HCT116 (cell line): ENCODE measurements at regions not wholly inside any gene's neighbourhood (a gene's known extent, or its start where the extent isn't known, plus 50 kb on each side); places are given as distances from the start of the nearest gene placed in this dataset.
"Not testable (repeated sequence)": the region's sequence is repeated elsewhere in the genome, so short reads cannot be mapped to it uniquely, and the experiment has no call there.

Experiments used
- ATAC-seq: fragments of 200-7000 bp; cut with Tn5 transposase; 2 replicates; pipeline ENCODE4 v1.9.1; 2020; ENCODE audit warnings: mild to moderate bottlenecking, moderate library complexity
- BruUV-seq: library from RNA; stranded (reverse); fragments of 400-500 nt; replicated peaks from 2 replicates; lab custom pipeline; 2021; lab: Mats Ljungman, UMichigan
- CTCF ChIA-PET: fragments of 300-600 bp; sonication (Branson Sonifier 250); formaldehyde crosslinking; loops from one replicate; lab custom pipeline; 2021; ENCODE audit warnings: antibody characterized with exemption; lab: Charles Lee
- POLR2A ChIA-PET: fragments of 300-600, 350-600 bp; sonication (Branson Sonifier 250); formaldehyde crosslinking; loops from one replicate; lab custom pipeline; 2021; ENCODE audit warnings: antibody characterized with exemption; lab: Charles Lee
- RAD21 ChIA-PET, 2 experiments: fragments of 300-600 bp; sonication (Branson Sonifier 250); formaldehyde crosslinking; loops; one replicate each; lab custom pipeline; 2023; ENCODE audit warnings: low total read pairs in 2 of 2; ENCODE audit not compliant: uncharacterized antibody in 2 of 2, unreplicated experiment in 2 of 2, low non-redundant PET in 1 of 2; lab: Charles Lee
- DNase-seq: peaks from one replicate; pipeline ENCODE4 v3.0.0-alpha.2; 2010; ENCODE audit warnings: low read depth, low spot score
- H2AFZ ChIP-seq: fragments of 200-600 bp; shearing (Covaris generic), sonication (generic); 2 replicates; pipeline ENCODE4 v1.6.1; 2017; ENCODE audit warnings: low read depth, mixed run types, mixed read lengths, antibody characterized with exemption, low read length; ENCODE audit not compliant: poor library complexity, severe bottlenecking
- H3K27ac ChIP-seq: 2 replicates; pipeline ENCODE4 v1.5.1; 2012; ENCODE audit warnings: low read depth, low read length
- H3K27me3 ChIP-seq: fragments of 200-600 bp; sonication (generic); 2 replicates; pipeline ENCODE4 v1.6.1; 2016; ENCODE audit warnings: mixed run types, low read length, mixed read lengths; ENCODE audit not compliant: insufficient read depth
- H3K36me3 ChIP-seq, 2 experiments: fragments of 200-500 bp in 1 of 2; fragments of 200-600 bp in 1 of 2; sonication (Bioruptor generic) in 1 of 2; sonication (generic) in 1 of 2; 2 replicates each; pipeline versions ENCODE4 v1.5.1 to v1.6.1; 2014 to 2016; ENCODE audit warnings: low read length in 2 of 2, inconsistent platforms in 1 of 2, mixed read lengths in 1 of 2, mixed run types in 1 of 2; ENCODE audit not compliant: insufficient read depth in 2 of 2, control insufficient read depth in 1 of 2
- H3K4me1 ChIP-seq, 2 experiments: fragments of 200-600 bp in 1 of 2; sonication (generic) in 1 of 2; 2 replicates each; pipeline versions ENCODE4 v1.5.1 to v1.6.1; 2012 to 2017; ENCODE audit warnings: low read length in 2 of 2, inconsistent platforms in 1 of 2, mild to moderate bottlenecking in 1 of 2, mixed read lengths in 1 of 2, mixed run types in 1 of 2, moderate library complexity in 1 of 2; ENCODE audit not compliant: insufficient read depth in 2 of 2, control insufficient read depth in 1 of 2
- H3K4me2 ChIP-seq: fragments of 200-600 bp; sonication (generic); 2 replicates; pipeline ENCODE4 v1.6.1; 2017; ENCODE audit warnings: mixed run types, low read length, mixed read lengths
- H3K4me3 ChIP-seq, 2 experiments: fragments of 200-600 bp in 1 of 2; sonication (generic) in 1 of 2; replicated peaks in 1 of 2; 2 replicates each; pipeline ENCODE4 v1.5.1; 2011 to 2016; ENCODE audit warnings: low read length in 2 of 2, control low read depth in 1 of 2, low read depth in 1 of 2, mild to moderate bottlenecking in 1 of 2, mixed read lengths in 1 of 2, mixed run types in 1 of 2
- H3K79me2 ChIP-seq: fragments of 200-600 bp; sonication (generic); 2 replicates; pipeline ENCODE4 v1.6.1; 2017; ENCODE audit warnings: mild to moderate bottlenecking, mixed run types, low read length, moderate library complexity, mixed read lengths; ENCODE audit not compliant: insufficient read depth
- H3K9ac ChIP-seq: fragments of 200-600 bp; sonication (generic); 2 replicates; pipeline ENCODE4 v1.6.1; 2016; ENCODE audit warnings: low read length, mixed read lengths
- H3K9me2 ChIP-seq: fragments of 200-600 bp; sonication (generic), shearing (Covaris generic); 2 replicates; pipeline ENCODE4 v1.6.1; 2017; ENCODE audit warnings: mixed run types, mild to moderate bottlenecking, moderate library complexity; ENCODE audit not compliant: insufficient read depth
- H3K9me3 ChIP-seq, 2 experiments: fragments of 200-500 bp in 1 of 2; fragments of 200-600 bp in 1 of 2; sonication (Bioruptor generic) in 1 of 2; sonication (generic) in 1 of 2; 2 replicates each; pipeline ENCODE4 v1.6.1; 2014 to 2017; ENCODE audit warnings: low read length in 2 of 2, mixed read lengths in 2 of 2, inconsistent platforms in 1 of 2, low read depth in 1 of 2, mild to moderate bottlenecking in 1 of 2, mixed run types in 1 of 2, moderate library complexity in 1 of 2; ENCODE audit not compliant: control insufficient read depth in 1 of 2, insufficient read depth in 1 of 2
- H4K20me1 ChIP-seq: fragments of 200-600 bp; sonication (generic), shearing (Covaris generic); 2 replicates; pipeline ENCODE4 v1.6.1; 2017; ENCODE audit warnings: mixed run types, mild to moderate bottlenecking, moderate library complexity; ENCODE audit not compliant: insufficient read depth
- ATF3 ChIP-seq: IDR thresholded peaks from 2 replicates; pipeline ENCODE4 v1.6.1; 2012
- CTCF ChIP-seq, 3 experiments: fragments of 200-600 bp in 1 of 3; sonication (generic) in 1 of 3; IDR thresholded peaks in 2 of 3; conservative IDR thresholded peaks in 1 of 3; 2 replicates each; pipeline ENCODE4 v1.5.1; 2012 to 2017; ENCODE audit warnings: low read depth in 2 of 3, low read length in 2 of 3, antibody characterized with exemption in 1 of 3, borderline replicate concordance in 1 of 3, control low read depth in 1 of 3, mild to moderate bottlenecking in 1 of 3, mixed read lengths in 1 of 3, mixed run types in 1 of 3, moderate library complexity in 1 of 3; ENCODE audit not compliant: insufficient read depth in 1 of 3
- ELF1 ChIP-seq: IDR thresholded peaks from 2 replicates; pipeline ENCODE4 v1.6.1; 2012; ENCODE audit warnings: low read depth, borderline replicate concordance
- FOSL1 ChIP-seq: IDR thresholded peaks from 2 replicates; pipeline ENCODE4 v1.6.1; 2012; ENCODE audit warnings: low read depth
- MAX ChIP-seq: IDR thresholded peaks from 2 replicates; pipeline ENCODE4 v1.6.1; 2012
- POLR2A ChIP-seq: IDR thresholded peaks from 2 replicates; pipeline ENCODE4 v1.7.0; 2011; ENCODE audit warnings: borderline replicate concordance; ENCODE audit not compliant: insufficient read depth, insufficient read length; ENCODE audit errors: extremely low read depth
- REST ChIP-seq: IDR thresholded peaks from 2 replicates; pipeline ENCODE4 v1.6.1; 2012; ENCODE audit warnings: low read depth
- SP1 ChIP-seq: IDR thresholded peaks from 2 replicates; pipeline ENCODE4 v1.6.1; 2012; ENCODE audit warnings: low read depth
- TCF7L2 ChIP-seq: IDR thresholded peaks from 2 replicates; pipeline ENCODE4 v1.7.0; 2011; ENCODE audit warnings: borderline replicate concordance, inconsistent platforms; ENCODE audit not compliant: insufficient read depth, insufficient read length; ENCODE audit errors: extremely low read depth
- YY1 ChIP-seq: IDR thresholded peaks from 2 replicates; pipeline ENCODE4 v1.6.1; 2011; ENCODE audit warnings: low read length, low read depth, moderate library complexity, mild to moderate bottlenecking; ENCODE audit not compliant: insufficient replicate concordance; ENCODE audit errors: extremely low read depth
- ZNF274 ChIP-seq: fragments of 200-500 bp; sonication (Bioruptor generic); IDR thresholded peaks from 2 replicates; pipeline ENCODE4 v1.6.1; 2014; ENCODE audit warnings: mild to moderate bottlenecking, low read depth, low read length, inconsistent platforms
- intact Hi-C: fragments of 100-400 bp; cut with micrococcal nuclease; formaldehyde crosslinking; loops from 2 replicates; pipeline ENCODE4 v1.10.0; 2022

GRCh38 chr2:186170693-186171092, 315.4 kb upstream of the ZC3H15 start (continued):
- TF ChIP-seq SP1: no peak
- TF ChIP-seq ZNF274: no peak
- no peak for TF ChIP-seq TCF7L2
- TF ChIP-seq ATF3: no peak

- Histone ChIP-seq H3K4me3 (no peak overlapping the region), H3K79me2 (no peaks in the 10 kb centered on the region), H3K9me3 (no peaks in the 10 kb centered on the region), H3K9ac (no peak overlapping the region), H3K4me1 (no peaks in the 10 kb centered on the region), H2AFZ (no peak overlapping the region), H4K20me1 (no peaks in the 10 kb centered on the region), H3K27ac (no peak overlapping the region), H3K4me2 (no peak overlapping the region), H3K9me2 (no peaks in the 10 kb centered on the region), H3K36me3 (no peaks in the 10 kb centered on the region), H3K27me3 (no peaks in the 10 kb centered on the region)
- intact Hi-C loops: no loop called here
- RAD21 ChIA-PET: no interaction called here
- TF ChIP-seq REST (no peak), ATF3 (no peak), CTCF (IDR thresholded peaks at IDR 0.05 in 2 of 3, conservative IDR thresholded peaks at IDR 0.05 in 1 of 3; ENCODE audit: borderline replicate concordance in 1 of 3, insufficient read depth in 1 of 3, low read depth in 2 of 3, low read length in 2 of 3) (no peak), ELF1 (no peak), POLR2A (no peak), MAX (no peak), FOSL1 (no peak), YY1 (no peak)
- CTCF ChIA-PET: no interaction called here
- POLR2A ChIA-PET: no interaction called here
- ATAC-seq: no peak
- DNase-seq: no peak
- no TSS peak for BruUV-seq
Observed at GRCh38 chr2:186181625-186182024, 304.4 kb upstream of the ZC3H15 start.

- H4K20me1 ChIP-seq, ATAC-seq, H2AFZ ChIP-seq, BruUV-seq, RAD21 ChIA-PET, H3K4me2 ChIP-seq, H3K79me2 ChIP-seq, POLR2A ChIA-PET, H3K9me2 ChIP-seq, H3K4me3 ChIP-seq, H3K9ac ChIP-seq, H3K27ac ChIP-seq, H3K4me1 ChIP-seq, H3K27me3 ChIP-seq, intact Hi-C loops, H3K9me3 ChIP-seq, DNase-seq, H3K36me3 ChIP-seq, CTCF ChIA-PET: not testable (repeated sequence)
Observed at GRCh38 chr2:186182366-186182765, 303.7 kb upstream of the ZC3H15 start.
